OCI-M2 (cell line): ENCODE measurements at regions not wholly inside any gene's neighbourhood (a gene's known extent, or its start where the extent isn't known, plus 50 kb on each side); places are given as distances from the start of the nearest gene placed in this dataset.

Experiments
- DNase-seq: peaks from one replicate; lab custom pipeline; 2025; ENCODE audit not compliant: unreplicated experiment; lab: John Stamatoyannopoulos, UW

DNA sequence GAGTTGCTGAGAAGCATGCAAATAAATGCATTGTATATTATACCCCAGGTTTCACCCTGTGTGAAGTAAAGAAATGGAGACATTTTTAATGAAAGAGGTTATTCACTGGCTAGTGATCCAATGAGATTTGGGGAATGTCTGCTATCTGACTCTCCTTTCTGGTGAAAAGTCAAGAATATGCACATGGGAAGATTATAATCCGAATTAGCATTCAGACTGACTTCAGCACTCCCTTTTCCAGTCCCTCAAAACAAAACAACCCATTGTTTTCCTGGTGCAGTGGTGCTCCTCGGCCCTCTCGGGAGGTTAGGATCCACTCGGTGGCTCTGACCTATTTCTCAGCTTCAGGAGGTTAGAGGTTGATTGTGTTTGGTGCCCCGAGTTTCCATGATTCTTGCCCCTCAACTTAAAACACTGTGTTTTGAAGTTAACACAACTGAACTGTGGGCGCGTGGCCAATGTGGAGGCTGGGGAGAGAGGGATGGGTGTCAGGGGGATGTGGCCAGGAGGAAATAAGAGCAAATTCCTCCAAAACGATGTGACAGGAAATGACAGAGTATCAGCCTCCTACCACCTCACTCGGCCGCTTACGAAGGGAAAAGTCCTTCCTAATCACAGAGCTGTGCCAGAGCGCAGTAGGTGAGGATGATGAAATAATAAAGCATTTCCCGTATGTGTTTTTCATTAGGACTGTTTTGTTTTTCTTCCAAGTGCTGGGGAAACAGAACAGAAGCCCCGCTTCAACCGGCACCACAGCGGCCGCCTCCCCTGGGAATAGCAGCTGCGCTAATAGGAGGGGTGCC lies 440.1 kb downstream of the MTX2 start:
- no peak for DNase-seq

- no peak for DNase-seq
Measured at GRCh38 chr2:176709991-176710390, 440.7 kb downstream of the MTX2 start.

DNA sequence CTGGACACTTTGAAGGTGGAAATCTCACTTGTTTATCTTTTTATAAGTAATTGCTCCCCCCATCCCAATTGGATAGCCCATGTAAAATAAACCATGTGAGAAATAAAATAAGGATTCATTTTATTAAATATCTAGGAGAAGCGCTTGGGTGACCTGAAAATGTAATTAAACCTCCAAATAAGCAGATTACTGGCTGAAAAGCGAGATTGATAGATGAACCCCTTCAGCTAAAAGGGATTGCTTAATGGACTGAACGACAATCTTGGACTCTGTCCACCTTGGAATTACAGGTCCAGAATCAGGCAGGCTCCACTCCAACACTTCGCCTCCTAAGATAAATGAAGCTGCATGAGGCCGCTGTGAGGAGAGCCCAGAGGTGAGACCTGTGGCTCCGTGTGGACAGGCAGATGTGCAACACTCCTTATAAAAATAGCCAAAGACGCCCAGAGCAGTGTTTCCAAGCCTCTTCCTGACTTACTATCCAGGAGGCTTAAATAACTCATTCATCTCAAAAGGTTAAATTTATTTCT lies 441.5 kb downstream of the MTX2 start:
- no peak for DNase-seq

- DNase-seq: no peak
Measured at GRCh38 chr2:176725873-176726645, 456.8 kb downstream of the MTX2 start.

GRCh38 chr2:176727696-176728095 lies 458.5 kb downstream of the MTX2 start:
- DNase-seq: no peak

- DNase-seq: no peak
Measured at GRCh38 chr2:176729706-176730569, 460.7 kb downstream of the MTX2 start.

- no peak for DNase-seq
Measured at GRCh38 chr2:176732780-176733179, 463.5 kb downstream of the MTX2 start.

DNA sequence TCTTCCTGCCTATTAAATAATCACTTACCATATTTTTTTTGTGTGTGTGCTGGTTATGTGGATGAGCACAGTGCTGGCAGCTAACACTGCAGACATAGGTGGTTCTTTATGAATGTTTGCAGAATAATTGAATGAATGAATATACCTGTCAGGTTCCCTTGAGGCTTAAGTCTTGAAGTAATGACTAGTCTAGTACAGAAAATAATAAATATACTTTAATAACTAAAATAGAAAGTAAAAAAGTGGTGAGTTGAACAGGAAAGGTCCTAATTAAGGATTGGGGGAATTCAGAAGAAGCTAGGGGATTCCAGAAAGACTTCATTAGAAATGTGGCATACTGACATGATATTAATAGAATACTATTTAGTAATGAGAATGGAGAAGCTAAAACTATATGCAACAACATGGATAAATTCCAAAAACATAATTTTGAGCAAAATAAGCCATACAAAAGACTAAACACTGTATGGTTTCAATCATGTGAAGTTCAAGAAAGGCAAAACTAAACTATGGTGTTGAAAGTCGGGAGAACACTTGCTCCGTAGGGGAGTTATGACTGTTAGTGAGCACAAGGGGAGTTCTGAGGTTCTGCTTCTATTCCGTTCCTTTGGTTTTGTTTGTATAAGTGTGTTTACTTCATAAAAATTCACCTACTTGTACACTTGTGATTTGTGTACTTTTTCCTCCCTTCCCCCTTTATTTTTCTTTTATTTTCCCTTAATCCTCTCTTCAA lies 464.6 kb downstream of the MTX2 start:
- no peak for DNase-seq

- DNase-seq: no peak
Measured at GRCh38 chr2:176734868-176735267, 465.6 kb downstream of the MTX2 start.

DNA sequence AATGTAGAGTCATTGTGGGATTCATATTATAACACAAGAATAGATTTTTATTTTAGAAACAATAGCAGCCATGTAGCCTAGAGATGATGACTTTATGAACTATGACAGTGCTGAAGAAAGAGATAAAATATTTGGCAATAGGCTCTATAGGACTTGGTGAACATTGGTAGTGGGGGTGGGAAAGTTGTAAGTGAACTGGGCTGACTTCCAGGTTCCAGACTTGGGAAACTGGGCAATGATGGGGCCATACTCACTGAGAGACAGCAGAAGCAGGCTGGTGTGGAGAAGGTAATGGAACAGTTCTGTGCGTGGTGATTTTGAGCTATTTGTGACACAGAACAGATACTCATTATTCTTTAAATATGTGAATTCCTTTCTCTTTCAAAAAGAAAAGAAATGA lies 470.3 kb upstream of the HNRNPA3 start:
- DNase-seq: no peak

- DNase-seq: no peak
Measured at GRCh38 chr2:176743671-176744070, 468.9 kb upstream of the HNRNPA3 start.

- no peak for DNase-seq
Measured at GRCh38 chr2:176744146-176744545, 468.4 kb upstream of the HNRNPA3 start.

- no peak for DNase-seq
Measured at GRCh38 chr2:176745543-176746200, 466.9 kb upstream of the HNRNPA3 start.

DNA sequence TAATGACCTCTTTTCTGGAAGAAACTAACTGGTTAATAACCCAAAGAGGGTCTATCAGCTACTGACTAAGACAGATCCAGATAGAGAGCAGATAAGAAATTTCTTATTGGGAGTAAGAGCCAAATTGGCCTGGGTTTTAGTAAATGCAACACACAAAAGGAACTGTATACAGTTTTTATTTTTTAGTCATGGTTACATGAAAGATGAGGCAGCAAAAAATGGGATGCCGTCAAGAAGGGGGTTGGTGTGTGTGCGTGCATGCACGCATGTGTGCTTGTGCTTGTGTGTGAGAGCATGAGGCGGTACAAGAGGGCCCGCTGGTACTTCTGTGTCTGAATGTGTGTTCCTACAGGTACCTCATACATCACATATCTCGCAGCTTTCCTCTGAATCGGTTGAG lies 466.2 kb upstream of the HNRNPA3 start:
- DNase-seq: no peak

DNA sequence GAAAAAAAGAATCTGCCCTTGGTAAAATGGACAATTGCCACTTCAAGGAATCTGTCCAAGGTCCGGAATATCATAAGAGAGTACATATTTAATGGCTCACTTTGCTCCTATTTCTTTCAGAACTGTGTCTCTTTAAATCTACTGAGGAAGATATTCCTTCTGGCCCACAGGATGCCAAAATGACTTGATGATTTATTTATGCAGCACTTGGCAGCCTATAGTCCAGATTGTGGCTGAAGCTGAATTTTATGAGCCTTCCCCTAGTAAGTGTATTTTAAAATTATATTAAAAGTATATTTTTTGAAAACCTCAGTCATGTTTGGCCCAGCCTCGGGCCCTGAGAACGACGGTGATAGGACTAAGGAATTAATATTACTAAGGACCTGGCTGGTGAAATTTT lies 465.1 kb upstream of the HNRNPA3 start:
- DNase-seq: no peak

- no peak for DNase-seq
Measured at GRCh38 chr2:176747928-176748327, 464.7 kb upstream of the HNRNPA3 start.

DNA sequence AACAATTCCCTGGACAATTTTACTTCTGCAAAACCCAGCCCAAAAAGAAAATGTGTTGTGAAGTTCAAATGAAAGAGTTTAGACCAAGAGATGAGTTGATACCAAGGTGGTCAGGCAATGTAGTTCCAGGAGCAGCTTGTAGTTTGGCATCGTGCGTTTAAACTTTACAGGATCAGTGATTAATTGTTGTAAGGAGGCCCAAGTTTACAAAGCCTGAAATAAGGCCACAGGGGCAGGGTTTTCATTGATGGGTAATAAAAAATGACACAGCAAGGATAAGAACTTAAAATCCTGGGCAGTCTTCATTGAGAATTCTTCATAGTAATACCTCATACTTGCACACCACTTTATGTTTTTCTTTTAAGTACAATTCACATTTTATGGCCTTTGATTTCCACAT lies 463.9 kb upstream of the HNRNPA3 start:
- no peak for DNase-seq

- DNase-seq: no peak
Measured at GRCh38 chr2:176751314-176752227, 461.0 kb upstream of the HNRNPA3 start.

GRCh38 chr2:176752295-176752694 lies 460.3 kb upstream of the HNRNPA3 start:
- no peak for DNase-seq
